ENCODE measurements at regions not wholly inside any gene's neighbourhood (a gene's known extent, or its start where the extent isn't known, plus 50 kb on each side); places are given as distances from the start of the nearest gene placed in this dataset.
"Not testable (repeated sequence)": the region's sequence is repeated elsewhere in the genome, so short reads cannot be mapped to it uniquely, and the experiment has no call there.

- no peak for TF ChIP-seq CTCF (IDR thresholded peaks at IDR 0.05)
- ATAC-seq (no peak), DNase-seq (no peak)
- 61 to 62% (median 62%) methylated on average over 6 of the region's 6 CpGs for WGBS, 3 donors
- no peaks in the 10 kb centered on the region for H3K36me3 ChIP-seq (ENCODE audit: insufficient read depth in 1 of 2, low read depth in 1 of 2)
- H3K27me3 ChIP-seq (ENCODE audit: insufficient read depth in 3 of 3, low read length in 2 of 3), result no peaks in the 10 kb centered on the region
- no peak overlapping the region for H3K27ac ChIP-seq
- intact Hi-C loops (cut with DNase I), result no loop called here
- H3K4me1 ChIP-seq, result no peaks in the 10 kb centered on the region
- H3K9me3 ChIP-seq, result no peaks in the 10 kb centered on the region
- no peak overlapping the region for H3K4me3 ChIP-seq
Observed at GRCh38 chr10:84966708-84967441, 638.5 kb downstream of the CCSER2 start.

- H3K36me3 ChIP-seq (ENCODE audit: insufficient read depth in 1 of 2, low read depth in 1 of 2); H3K4me1 ChIP-seq; ATAC-seq; H3K27me3 ChIP-seq (ENCODE audit: insufficient read depth in 3 of 3, low read length in 2 of 3); H3K9me3 ChIP-seq; H3K4me3 ChIP-seq; DNase-seq; intact Hi-C loops (cut with DNase I); H3K27ac ChIP-seq: not testable (repeated sequence)
- WGBS, 3 donors, result 33 to 36% (median 33%) methylated on average over 2 of the region's 2 CpGs
Observed at GRCh38 chr10:84969297-84969696, 640.9 kb downstream of the CCSER2 start.

GRCh38 chr10:84987039-84987438 is 658.6 kb downstream of the CCSER2 start:
- intact Hi-C loops (cut with DNase I), result no loop called here
- Histone ChIP-seq H3K27me3 (ENCODE audit: insufficient read depth in 3 of 3, low read length in 2 of 3) (no peaks in the 10 kb centered on the region), H3K9me3 (no peaks in the 10 kb centered on the region), H3K36me3 (ENCODE audit: insufficient read depth in 1 of 2, low read depth in 1 of 2) (no peaks in the 10 kb centered on the region), H3K4me1 (no peaks in the 10 kb centered on the region), H3K4me3 (no peak overlapping the region), H3K27ac (no peak overlapping the region)
- no peak for TF ChIP-seq CTCF (IDR thresholded peaks at IDR 0.05)
- 53 to 78% (median 67%) methylated on average over 1 of the region's 1 CpG for whole genome bisulfite sequencing, 3 donors
- no peak for ATAC-seq
- no peak for DNase-seq

- no peak overlapping the region for H3K4me3 ChIP-seq
- ATAC-seq (no peak), DNase-seq (no peak)
- 60 to 73% (median 70%) methylated on average over 2 of the region's 2 CpGs for WGBS, 3 donors
- no peaks in the 10 kb centered on the region for H3K4me1 ChIP-seq
- no peaks in the 10 kb centered on the region for H3K27me3 ChIP-seq (ENCODE audit: insufficient read depth in 3 of 3, low read length in 2 of 3)
- no peak for TF ChIP-seq CTCF (IDR thresholded peaks at IDR 0.05)
- H3K9me3 ChIP-seq, result no peaks in the 10 kb centered on the region
- no peaks in the 10 kb centered on the region for H3K36me3 ChIP-seq (ENCODE audit: insufficient read depth in 1 of 2, low read depth in 1 of 2)
- intact Hi-C loops (cut with DNase I), result no loop called here
- H3K27ac ChIP-seq, result no peak overlapping the region
Observed at GRCh38 chr10:84988011-84988410, 659.6 kb downstream of the CCSER2 start.

- TF ChIP-seq CTCF (IDR thresholded peaks at IDR 0.05), result no peak
- Histone ChIP-seq H3K4me3 (no peak overlapping the region), H3K9me3 (no peaks in the 10 kb centered on the region), H3K27ac (no peak overlapping the region), H3K4me1 (no peaks in the 10 kb centered on the region), H3K36me3 (ENCODE audit: insufficient read depth in 1 of 2, low read depth in 1 of 2) (no peaks in the 10 kb centered on the region), H3K27me3 (ENCODE audit: insufficient read depth in 3 of 3, low read length in 2 of 3) (no peaks in the 10 kb centered on the region)
- intact Hi-C loops (cut with DNase I), result no loop called here
- WGBS, 3 donors, result 49 to 58% (median 49%) methylated on average over 9 of the region's 9 CpGs
- DNase-seq, result no peak
- no peak for ATAC-seq
Observed at GRCh38 chr10:84990713-84991112, 662.3 kb downstream of the CCSER2 start.

Measured in psoas muscle (tissue), 7 donors.